ENCODE measurements at regions not wholly inside any gene's neighbourhood (a gene's known extent, or its start where the extent isn't known, plus 50 kb on each side); places are given as distances from the start of the nearest gene placed in this dataset.

- no peak for DNase-seq (ENCODE audit: low spot score)
These were observed 296.8 kb downstream of the WDR72 start for GRCh38 chr15:53462651-53463050.

- DNase-seq (ENCODE audit: low spot score), result no peak
These were observed 297.8 kb downstream of the WDR72 start for GRCh38 chr15:53461677-53462076.

DNA sequence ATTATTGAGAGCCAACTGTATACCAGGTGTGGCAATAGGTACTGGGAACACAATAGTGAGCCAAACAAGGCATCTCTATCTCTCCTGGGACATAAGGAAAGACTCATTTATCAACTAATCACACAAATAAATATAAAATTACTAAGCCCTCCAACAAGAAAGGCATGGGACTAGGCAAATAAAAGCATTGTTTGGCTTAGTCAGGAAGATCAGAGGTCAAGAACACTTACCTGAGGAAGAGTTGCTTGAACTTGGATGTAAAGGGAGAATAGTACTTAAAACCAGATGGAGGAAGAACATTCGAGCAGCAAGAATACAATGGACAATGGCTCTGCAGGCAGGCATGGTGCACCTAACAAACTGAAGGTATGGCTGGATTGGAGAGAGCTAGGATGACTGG lies 300.7 kb downstream of the WDR72 start:
- no peak for DNase-seq (ENCODE audit: low spot score)

DNA sequence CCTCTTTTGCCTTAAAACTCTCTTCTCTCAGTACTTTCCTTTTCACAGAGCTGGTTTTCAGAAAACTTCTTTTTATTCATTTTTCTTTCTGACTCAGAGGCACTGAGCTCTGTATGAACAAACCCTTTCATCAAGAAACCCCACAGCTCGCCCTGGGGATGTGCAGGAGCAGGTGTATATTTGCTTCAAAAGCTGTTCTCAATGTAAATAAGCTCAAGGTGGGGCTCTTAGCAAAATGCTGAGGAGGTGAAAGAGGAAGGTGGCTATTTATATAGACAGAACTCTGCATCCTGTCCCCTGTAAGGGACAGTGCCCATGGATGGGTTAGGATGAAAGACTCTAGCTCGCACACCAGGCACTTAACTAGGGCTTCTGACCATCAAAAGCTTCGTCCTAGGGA lies 302.0 kb downstream of the WDR72 start:
- no peak for DNase-seq (ENCODE audit: low spot score)

DNA sequence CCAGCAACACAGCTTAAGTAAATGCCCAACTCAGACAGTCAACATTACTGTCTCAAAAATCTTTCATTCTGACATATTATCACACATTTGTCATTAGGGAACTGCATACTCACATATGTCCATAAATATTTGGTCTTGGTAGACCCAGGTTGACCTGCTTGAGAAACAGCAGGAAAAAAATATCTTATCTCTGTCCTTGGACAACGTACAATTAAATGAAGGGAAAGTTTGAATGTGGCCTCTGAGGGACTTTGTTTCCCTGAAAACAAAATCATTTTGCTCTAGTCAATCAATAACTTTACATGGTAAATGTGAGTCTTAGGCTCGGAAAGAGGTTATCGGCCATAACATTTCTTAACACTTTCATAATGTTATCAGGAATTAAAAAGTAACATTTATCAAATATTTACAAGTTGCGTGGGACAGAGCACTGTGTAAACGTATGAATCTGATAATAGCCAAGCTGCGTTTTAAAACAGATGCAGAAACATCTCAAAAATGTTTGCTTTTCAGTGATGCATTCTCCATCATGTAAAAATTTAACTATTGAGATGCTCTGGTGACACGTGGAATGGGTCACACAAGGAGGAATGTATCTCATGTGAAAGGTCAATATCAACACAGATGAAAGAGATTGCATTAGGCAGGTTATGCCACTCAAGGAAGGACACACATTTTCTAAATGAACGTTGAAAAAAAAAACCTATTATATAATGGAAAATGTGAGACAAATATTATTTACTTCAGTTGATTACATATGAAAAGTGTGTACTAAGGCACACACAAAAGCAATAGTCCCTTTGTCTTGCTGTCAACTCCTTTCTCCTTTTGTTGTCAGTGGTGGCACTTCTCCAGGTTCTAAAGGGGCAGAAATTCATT lies 304.4 kb downstream of the WDR72 start:
- DNase-seq (ENCODE audit: low spot score), result no peak

DNA sequence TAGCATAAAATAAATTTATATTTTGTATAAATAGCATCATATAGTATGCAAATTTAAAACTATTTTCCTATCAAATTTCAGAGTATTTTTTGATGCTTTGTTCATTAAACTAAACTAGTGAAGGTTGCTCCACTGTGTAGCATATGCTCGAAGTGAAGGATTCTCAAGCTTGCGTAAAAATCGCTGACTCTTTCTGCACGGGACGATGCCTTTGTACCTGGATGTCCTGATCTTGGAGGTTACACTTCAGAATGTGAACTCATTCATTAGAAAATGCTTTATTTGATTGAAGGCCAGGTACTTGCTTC lies 305.0 kb downstream of the WDR72 start:
- DNase-seq (ENCODE audit: low spot score), result no peak

DNA sequence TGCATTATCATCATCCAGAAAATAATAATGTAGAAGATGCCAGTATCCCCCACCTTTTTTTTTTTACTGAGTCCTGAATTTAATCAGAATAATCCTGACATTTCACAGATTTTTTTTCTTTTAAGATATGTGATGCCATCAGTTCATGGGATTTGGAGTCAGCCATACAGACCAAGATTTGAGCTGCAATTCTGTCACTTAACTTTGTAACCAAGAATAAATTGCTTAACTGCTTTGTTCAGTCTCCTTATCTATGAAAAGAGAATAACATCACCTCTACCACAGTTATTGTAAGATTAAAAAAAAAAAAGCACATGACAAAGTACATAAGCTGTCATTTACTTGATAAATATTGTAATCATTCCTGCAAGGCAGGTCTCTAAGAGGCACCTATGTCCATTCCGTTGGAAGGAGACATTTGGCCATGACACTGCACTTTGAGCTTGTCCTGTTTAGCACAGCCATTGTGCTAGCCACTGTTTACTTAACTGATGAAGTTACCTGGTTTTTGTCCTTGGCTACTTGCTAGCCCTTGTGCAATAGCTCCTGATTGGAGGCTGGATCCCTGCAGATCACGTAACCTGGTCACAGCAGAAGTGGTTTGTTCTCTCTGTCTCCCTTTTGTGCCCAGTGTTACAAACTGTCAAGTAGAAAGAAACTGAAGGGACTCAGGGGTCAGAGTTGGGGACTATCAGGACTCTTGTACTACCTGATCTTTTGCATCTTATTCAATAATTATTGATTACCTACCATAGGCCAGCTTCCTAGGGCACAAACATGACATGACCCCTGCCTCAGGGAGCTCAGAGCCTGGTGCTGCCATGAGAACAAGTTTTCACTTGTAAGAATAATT lies 306.0 kb downstream of the WDR72 start:
- no peak for DNase-seq (ENCODE audit: low spot score)

DNA sequence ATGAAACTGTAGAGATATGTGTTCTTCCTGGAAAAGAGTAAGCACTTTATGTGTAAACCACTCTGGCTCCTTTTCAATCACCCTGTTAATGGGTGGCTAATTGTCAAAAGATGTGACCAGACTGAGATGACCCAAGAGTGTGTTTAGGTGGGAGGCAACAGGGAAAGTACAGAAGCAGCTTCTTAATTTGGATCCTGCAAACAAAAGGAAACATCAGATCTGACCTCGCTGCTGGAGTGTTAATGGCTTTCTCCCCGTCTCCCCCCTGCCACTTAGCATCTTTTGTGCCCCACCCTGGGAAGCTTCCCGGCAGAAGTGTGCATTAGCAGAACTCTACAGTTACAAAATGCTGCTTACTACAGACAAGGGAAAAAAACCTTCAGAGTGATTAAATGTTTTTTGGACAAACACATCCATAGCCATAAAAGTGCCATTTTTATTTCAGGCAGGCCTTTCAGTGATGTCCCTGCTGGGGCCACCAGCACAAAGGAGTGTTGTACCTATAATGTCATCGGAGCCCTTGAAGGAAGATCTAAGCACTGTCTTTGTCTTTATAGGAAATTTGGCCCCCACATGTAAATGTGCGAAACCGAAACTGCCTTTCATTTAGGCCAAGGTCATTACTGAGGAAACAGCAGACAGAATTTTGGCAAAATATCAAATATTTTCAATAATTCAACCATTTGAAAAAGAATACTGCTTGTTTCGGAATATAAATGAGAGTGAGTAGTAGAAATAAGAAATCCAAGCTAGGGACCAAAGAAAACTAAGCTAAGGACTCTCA lies 311.0 kb downstream of the WDR72 start:
- no peak for DNase-seq (ENCODE audit: low spot score)

GRCh38 chr15:53447742-53448141 lies 311.7 kb downstream of the WDR72 start:
- DNase-seq (ENCODE audit: low spot score), result no peak

GRCh38 chr15:53447053-53447574 lies 312.3 kb downstream of the WDR72 start:
- DNase-seq (ENCODE audit: low spot score), result no peak

GRCh38 chr15:53446376-53446775 lies 313.1 kb downstream of the WDR72 start:
- no peak for DNase-seq (ENCODE audit: low spot score)

- no peak for DNase-seq (ENCODE audit: low spot score)
These were observed 313.9 kb downstream of the WDR72 start for GRCh38 chr15:53445531-53445930.

- no peak for DNase-seq (ENCODE audit: low spot score)
These were observed 321.2 kb downstream of the WDR72 start for GRCh38 chr15:53437985-53438841.

- DNase-seq (ENCODE audit: low spot score), result no peak
These were observed 322.1 kb downstream of the WDR72 start for GRCh38 chr15:53437366-53437765.

DNA sequence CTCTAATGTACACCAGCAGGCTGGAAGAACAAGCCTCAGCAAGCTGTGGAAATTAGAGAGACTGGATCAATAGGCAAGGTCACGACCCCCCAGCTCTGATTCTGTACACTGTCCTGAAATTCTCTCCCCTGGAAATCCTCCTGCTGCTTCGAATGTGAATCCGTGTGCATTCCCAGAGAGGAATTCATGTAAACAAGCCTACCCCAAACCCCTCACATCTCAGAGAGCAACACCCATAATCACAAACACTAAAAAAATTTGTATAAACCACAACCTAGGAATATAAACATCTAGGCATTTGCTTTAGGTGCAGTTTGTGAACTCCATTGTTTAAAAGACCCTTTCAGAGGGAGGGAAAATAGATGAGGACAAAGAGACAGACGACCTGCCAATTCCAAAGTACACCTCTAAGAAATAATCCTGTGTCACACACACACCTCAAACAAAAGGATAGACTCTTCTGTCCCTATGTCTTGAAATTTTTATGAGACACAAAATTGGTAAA lies 325.2 kb downstream of the WDR72 start:
- no peak for DNase-seq (ENCODE audit: low spot score)

DNA sequence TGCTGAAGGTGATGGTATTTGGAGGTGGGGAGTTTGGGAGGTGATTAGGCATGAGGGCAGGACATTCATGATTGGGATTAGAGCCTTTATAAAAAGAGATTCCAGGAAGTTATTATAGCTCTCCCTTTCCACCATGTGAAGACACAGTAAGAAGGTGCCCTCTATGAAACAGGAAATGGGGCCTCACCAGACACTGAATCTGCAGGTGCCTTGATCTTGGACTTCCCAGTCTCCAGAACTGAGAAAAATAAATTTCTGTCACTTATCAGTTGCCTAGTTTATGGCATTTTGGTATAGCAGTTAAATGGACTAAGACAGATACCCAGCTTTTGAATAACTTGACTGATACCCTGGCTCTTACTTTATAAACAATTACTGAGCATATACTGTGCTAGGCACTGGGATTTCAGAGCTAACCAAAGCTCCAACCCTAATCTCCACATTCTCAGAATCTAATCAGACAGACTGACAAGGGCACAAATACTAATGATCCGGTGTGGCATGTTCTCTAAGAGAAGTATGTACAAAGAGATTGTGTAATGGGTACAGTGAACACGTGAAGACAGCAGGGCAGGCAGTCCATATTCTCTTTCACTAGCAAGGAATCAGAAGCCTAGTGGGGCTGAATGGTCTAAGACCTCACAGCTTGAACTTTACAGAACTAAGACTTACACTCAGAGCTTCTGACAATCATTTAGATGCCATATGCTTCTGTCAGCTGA lies 343.1 kb downstream of the WDR72 start:
- no peak for DNase-seq (ENCODE audit: low spot score)

- DNase-seq (ENCODE audit: low spot score), result no peak
These were observed 345.3 kb downstream of the WDR72 start for GRCh38 chr15:53414167-53414566.

DNA sequence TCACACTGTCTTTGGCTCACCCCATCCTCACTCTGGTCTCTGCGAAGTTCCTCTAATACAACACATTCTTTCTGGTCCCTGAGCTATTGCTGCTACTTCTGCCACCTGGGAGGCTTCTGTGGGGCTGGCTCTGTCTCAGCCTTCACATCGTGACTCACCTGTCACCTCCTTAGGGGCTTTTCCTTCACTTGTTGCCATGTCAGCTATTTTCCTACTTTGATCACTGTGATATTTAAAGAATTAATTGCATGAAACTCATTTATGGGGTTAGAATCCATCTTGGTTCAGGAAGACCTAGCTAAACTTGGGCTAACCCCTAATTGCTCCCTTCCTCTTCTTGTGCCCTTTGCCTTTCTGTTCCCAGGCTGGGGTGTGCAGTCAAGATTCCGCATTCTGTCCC lies 346.9 kb downstream of the WDR72 start:
- DNase-seq (ENCODE audit: low spot score), result no peak

DNA sequence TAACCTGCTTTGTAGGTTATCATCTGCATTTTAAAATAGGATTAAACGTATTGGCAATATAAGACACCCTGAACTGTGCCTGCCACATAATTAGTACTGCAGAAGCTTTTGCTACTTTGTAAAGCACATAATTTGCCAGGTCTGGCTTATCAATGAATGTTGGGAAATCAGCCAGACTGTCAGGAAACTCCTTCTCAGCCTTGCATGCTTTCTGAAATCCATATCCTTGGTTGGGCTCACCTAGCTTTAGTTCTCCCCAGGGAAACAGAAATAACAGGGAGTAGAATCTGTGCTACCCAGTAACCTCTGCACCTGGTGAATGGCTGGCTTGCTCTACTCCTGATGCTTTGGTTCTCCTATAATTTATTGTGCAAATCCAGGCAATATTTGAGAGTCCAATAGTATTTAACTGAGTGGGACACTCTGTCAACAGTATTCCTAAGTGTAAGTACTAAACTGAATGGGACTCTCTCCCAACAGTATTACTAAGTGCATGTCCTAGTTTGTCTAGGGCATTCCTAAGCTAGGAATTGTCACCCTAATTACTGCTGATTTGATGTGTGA lies 354.5 kb downstream of the WDR72 start:
- DNase-seq (ENCODE audit: low spot score), result no peak

DNA sequence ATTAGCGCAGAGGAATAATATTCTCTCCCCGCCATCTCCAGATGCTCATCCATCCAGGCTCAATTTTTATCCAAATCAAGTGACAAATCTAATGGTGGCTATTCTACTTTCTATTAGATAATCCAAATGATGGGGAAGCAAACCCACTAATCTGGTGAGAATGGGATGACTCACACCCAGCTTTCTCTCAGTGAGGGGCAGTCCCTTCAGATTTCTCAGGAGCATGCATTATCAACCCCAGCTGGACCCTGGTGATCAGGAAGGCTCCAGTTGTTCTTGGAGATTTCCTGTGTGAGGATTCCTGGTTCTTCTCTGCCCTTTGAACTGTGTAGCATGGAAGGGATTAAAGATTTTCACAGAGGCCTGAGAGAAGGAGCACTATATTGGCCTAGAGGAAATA lies 358.0 kb downstream of the WDR72 start:
- no peak for DNase-seq (ENCODE audit: low spot score)
